GM10248 (cell line): ENCODE measurements at regions not wholly inside any gene's neighbourhood (a gene's known extent, or its start where the extent isn't known, plus 50 kb on each side); places are given as distances from the start of the nearest gene placed in this dataset.

Experiments
- CTCF ChIA-PET: fragments of 300-600 bp; sonication (Branson Sonifier 250); formaldehyde crosslinking; extraction: SDS; loops from one replicate; lab custom pipeline; 2021; ENCODE audit warnings: antibody characterized with exemption; lab: Yijun Ruan, JAX
- POLR2A ChIA-PET: fragments of 350-650 bp; sonication (Branson Sonifier 250); formaldehyde crosslinking; extraction: SDS; loops from one replicate; lab custom pipeline; 2020; ENCODE audit warnings: antibody characterized with exemption; lab: Yijun Ruan, JAX
- DNase-seq: peaks from one replicate; pipeline ENCODE4 v3.0.0; 2012; ENCODE audit errors: extremely low spot score
- TF ChIP-seq, protein P1 (sequence below): IDR thresholded peaks from 2 replicates; pipeline ENCODE4 v1.5.1; 2012; ENCODE audit warnings: mild to moderate bottlenecking, low read depth; ENCODE audit errors: extremely low read depth, missing control alignments, control extremely low read depth

DNA sequence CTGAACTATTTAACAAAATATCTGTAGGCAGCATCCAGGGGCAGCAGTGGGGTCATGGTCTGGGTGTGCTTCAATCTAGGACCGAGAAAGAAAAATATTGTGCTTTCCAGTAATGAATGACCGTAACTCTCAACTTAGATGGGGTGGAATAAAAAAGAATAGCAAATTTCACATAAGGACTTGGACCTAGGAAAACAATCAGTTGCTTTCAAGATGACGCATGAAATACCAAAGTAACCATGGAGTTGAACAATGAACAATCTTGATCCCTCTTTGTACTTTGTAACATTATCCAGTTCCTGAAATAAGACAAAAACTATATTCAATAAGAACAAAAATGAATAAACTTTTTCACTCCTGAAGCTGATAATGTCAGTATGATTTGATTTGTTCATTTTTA lies 167.1 kb downstream of the C7orf25 start:
- ChIA-PET CTCF (interaction anchor here (1.2 to 2.1 kb wide), 9 partner anchors 15 to 45 kb away, joined by 3 to 7 read pairs (median 4); no protein-coding TSS in a partner anchor), POLR2A (no interaction called here)
- TF ChIP-seq, protein P1, sequence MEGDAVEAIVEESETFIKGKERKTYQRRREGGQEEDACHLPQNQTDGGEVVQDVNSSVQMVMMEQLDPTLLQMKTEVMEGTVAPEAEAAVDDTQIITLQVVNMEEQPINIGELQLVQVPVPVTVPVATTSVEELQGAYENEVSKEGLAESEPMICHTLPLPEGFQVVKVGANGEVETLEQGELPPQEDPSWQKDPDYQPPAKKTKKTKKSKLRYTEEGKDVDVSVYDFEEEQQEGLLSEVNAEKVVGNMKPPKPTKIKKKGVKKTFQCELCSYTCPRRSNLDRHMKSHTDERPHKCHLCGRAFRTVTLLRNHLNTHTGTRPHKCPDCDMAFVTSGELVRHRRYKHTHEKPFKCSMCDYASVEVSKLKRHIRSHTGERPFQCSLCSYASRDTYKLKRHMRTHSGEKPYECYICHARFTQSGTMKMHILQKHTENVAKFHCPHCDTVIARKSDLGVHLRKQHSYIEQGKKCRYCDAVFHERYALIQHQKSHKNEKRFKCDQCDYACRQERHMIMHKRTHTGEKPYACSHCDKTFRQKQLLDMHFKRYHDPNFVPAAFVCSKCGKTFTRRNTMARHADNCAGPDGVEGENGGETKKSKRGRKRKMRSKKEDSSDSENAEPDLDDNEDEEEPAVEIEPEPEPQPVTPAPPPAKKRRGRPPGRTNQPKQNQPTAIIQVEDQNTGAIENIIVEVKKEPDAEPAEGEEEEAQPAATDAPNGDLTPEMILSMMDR, result no peak

DNA sequence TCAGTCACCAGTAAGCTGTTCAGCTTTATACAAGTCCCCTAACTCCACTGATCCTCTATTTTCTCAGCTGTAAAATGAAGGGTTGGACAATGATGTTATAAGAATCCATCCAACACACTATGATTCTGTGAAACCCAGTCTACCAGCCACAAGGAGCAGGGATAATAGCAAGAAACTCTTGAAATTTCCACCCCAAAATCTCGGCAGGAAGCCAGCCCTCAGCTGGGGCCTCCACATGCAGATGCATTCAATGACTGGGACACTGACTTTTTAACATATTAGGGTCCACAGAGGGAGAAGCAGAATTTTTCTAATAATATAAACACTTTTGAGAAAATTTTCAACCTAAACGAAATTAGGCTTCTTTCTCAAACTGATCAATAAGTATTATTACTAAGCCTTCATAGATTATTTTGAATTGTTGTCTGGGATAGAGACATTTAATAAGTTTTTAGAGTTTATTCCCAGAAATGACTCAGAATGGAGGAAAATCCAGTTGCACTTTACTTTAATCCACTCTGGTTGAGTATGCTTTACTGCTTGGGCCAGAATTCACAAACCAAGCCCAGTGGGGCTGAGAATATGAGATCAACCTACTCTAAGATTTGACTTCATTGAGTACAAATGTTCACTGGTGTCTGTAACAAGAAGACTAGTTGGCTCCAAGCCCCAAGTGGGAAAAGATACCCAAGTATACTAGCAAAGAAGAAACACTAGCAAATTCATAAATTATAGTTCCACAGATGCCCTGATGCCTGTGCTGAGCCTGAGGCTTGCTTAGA lies 168.6 kb downstream of the C7orf25 start:
- ChIA-PET CTCF (interaction anchor here (1.6 kb wide), 1 partner anchor 41 kb away, joined by 3 read pairs; no protein-coding TSS in a partner anchor), POLR2A (no interaction called here)
- DNase-seq, result no peak
- TF ChIP-seq, protein P1, result no peak

More for the DNA sequence above, 167.1 kb downstream of the C7orf25 start:
- no peak for DNase-seq

DNA sequence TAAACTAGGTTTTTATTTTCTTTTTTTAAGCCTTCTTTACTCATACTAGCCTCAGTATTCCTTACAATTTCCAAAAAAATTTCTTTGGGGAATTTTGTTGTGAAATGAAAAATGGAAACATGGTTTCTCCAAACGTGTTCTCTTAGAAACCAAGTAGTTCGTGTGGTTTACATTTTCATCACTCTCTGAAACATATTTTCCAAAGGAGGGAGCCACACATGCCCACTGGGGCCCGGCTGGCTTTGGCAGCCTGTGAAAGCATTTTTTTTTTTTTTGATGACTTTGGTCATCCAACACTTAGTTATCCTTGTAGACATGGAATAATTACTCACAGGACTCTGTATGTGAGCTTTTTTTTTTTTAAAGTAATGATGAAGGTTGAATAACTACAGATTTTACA lies 169.6 kb downstream of the C7orf25 start:
- POLR2A ChIA-PET, result no interaction called here
- CTCF ChIA-PET, result interaction anchor here (1.6 kb wide), 1 partner anchor 40 kb away, joined by 3 read pairs; no protein-coding TSS in a partner anchor
- TF ChIP-seq, protein P1, result no peak
- no peak for DNase-seq

GRCh38 chr7:42740408-42740807 lies 171.5 kb downstream of the C7orf25 start:
- POLR2A ChIA-PET, result no interaction called here
- TF ChIP-seq, protein P1, result no peak
- CTCF ChIA-PET, result interaction anchor here (1.1 kb wide), 1 partner anchor 13 kb away, joined by 3 read pairs; no protein-coding TSS in a partner anchor
- no peak for DNase-seq

DNA sequence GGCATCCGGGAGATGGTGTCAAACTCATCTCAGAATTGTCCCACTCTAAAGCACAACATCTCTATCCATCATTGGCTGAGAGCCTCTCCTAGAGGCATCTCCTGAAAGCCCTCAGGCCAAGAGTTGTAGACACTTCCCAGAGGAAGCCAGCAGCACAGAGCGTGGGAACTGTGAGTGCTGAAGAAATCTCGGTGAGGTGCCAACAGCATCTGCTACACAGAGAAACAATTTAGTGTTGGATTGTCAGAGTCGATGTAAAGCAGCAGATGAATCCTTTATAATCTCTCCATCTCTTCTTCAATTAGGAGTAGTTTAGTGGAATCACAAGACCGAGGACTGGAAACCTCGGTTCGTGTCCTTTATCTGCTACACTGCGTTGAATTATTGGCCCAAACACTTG lies 172.2 kb downstream of the C7orf25 start:
- TF ChIP-seq, protein P1, result no peak
- ChIA-PET CTCF (no interaction called here), POLR2A (no interaction called here)
- DNase-seq, result no peak

- POLR2A ChIA-PET, result no interaction called here
- DNase-seq, result no peak
- TF ChIP-seq, protein P1, result no peak
- CTCF ChIA-PET, result interaction anchor here (0.8 to 1.0 kb wide), 3 partner anchors 9 to 15 kb away, joined by 3 read pairs; no protein-coding TSS in a partner anchor
Measured at GRCh38 chr7:42736931-42737330, 174.9 kb downstream of the C7orf25 start.
